IMR-90 (cell line): ENCODE measurements at regions not wholly inside any gene's neighbourhood (a gene's known extent, or its start where the extent isn't known, plus 50 kb on each side); places are given as distances from the start of the nearest gene placed in this dataset.

ENCODE experiments used
- ATAC-seq: fragments of 200-7000 bp; cut with Tn5 transposase; 2 replicates; pipeline ENCODE4 v1.9.1; 2020; ENCODE audit warnings: low read depth, mild to moderate bottlenecking, moderate library complexity
- BruUV-seq: library from RNA; stranded (reverse); fragments of 400-500 nt; replicated peaks from 2 replicates; lab custom pipeline; 2021; lab: Mats Ljungman, UMichigan
- CTCF ChIA-PET: fragments of 300-600 bp; formaldehyde crosslinking; extraction: SDS; loops from one replicate; lab custom pipeline; 2021; ENCODE audit warnings: antibody characterized with exemption; lab: Yijun Ruan, JAX
- POLR2A ChIA-PET: fragments of 300-600 bp; sonication (Branson Sonifier 250); formaldehyde crosslinking; loops from one replicate; lab custom pipeline; 2022; ENCODE audit warnings: antibody characterized with exemption; ENCODE audit not compliant: unreplicated experiment; lab: Charles Lee
- DNase-seq: peaks from one replicate; pipeline ENCODE4 v3.0.0; 2013
- H2AFZ ChIP-seq: replicated peaks from 2 replicates; pipeline ENCODE3; 2013; ENCODE audit warnings: low read length, mild to moderate bottlenecking; ENCODE audit not compliant: poor library complexity
- H2AK5ac ChIP-seq: 2 replicates; pipeline ENCODE4 v1.6.1; 2013; ENCODE audit warnings: low read depth, low read length, inconsistent platforms
- H2AK9ac ChIP-seq: replicated peaks from 2 replicates; pipeline ENCODE3; 2013; ENCODE audit warnings: mild to moderate bottlenecking, low read depth, low read length, moderate library complexity; ENCODE audit not compliant: poor library complexity
- H2BK120ac ChIP-seq: 2 replicates; pipeline ENCODE4 v1.6.1; 2013; ENCODE audit warnings: low read depth, low read length, inconsistent platforms
- H2BK15ac ChIP-seq: 3 replicates; pipeline ENCODE4 v1.6.1; 2013; ENCODE audit warnings: low read depth, low read length, inconsistent platforms
- H2BK20ac ChIP-seq: 2 replicates; pipeline ENCODE4 v1.6.1; 2013; ENCODE audit warnings: low read depth, mild to moderate bottlenecking, inconsistent platforms, low read length, moderate library complexity
- H2BK5ac ChIP-seq: 2 replicates; pipeline ENCODE4 v1.6.1; 2013; ENCODE audit warnings: mild to moderate bottlenecking, low read depth, low read length, inconsistent platforms; ENCODE audit not compliant: poor library complexity, severe bottlenecking
- H3K14ac ChIP-seq: replicated peaks from 2 replicates; pipeline ENCODE4 v1.6.1; 2013; ENCODE audit warnings: low read depth, low read length, inconsistent platforms
- H3K18ac ChIP-seq: 2 replicates; pipeline ENCODE4 v1.6.1; 2013; ENCODE audit warnings: low read depth, low read length, control low read depth
- H3K23ac ChIP-seq: 2 replicates; pipeline ENCODE4 v1.6.1; 2013; ENCODE audit warnings: low read depth, low read length, inconsistent platforms
- H3K27ac ChIP-seq: 2 replicates; pipeline ENCODE4 v1.5.1; 2013; ENCODE audit warnings: mild to moderate bottlenecking, control low read depth, low read length; ENCODE audit not compliant: insufficient read depth
- H3K27me3 ChIP-seq: 2 replicates; pipeline ENCODE4 v1.6.1; 2013; ENCODE audit warnings: low read length; ENCODE audit not compliant: control insufficient read depth, insufficient read depth
- H3K36me3 ChIP-seq: 2 replicates; pipeline ENCODE4 v1.6.1; 2013; ENCODE audit warnings: low read length, mixed read lengths; ENCODE audit not compliant: control insufficient read depth, insufficient read depth
- H3K4ac ChIP-seq: 2 replicates; pipeline ENCODE4 v1.6.1; 2013; ENCODE audit warnings: low read depth, low read length, inconsistent platforms
- H3K4me1 ChIP-seq: 2 replicates; pipeline ENCODE4 v1.6.1; 2013; ENCODE audit warnings: low read length, mixed read lengths; ENCODE audit not compliant: control insufficient read depth, insufficient read depth
- H3K4me2 ChIP-seq: 2 replicates; pipeline ENCODE4 v1.6.1; 2013; ENCODE audit warnings: low read depth, mild to moderate bottlenecking, control low read depth, low read length, moderate library complexity
- H3K4me3 ChIP-seq: 2 replicates; pipeline ENCODE4 v1.5.1; 2013; ENCODE audit warnings: low read depth, mild to moderate bottlenecking, control low read depth, low read length, moderate library complexity; ENCODE audit not compliant: insufficient read depth
- H3K56ac ChIP-seq: 2 replicates; pipeline ENCODE4 v1.6.1; 2013; ENCODE audit warnings: low read length, inconsistent platforms; ENCODE audit not compliant: insufficient read depth; ENCODE audit errors: extremely low read depth
- H3K79me1 ChIP-seq, 2 experiments: 2 replicates each; pipeline ENCODE4 v1.6.1; 2013; ENCODE audit warnings: low read length in 2 of 2, inconsistent platforms in 1 of 2, low read depth in 1 of 2
- H3K9ac ChIP-seq: 2 replicates; pipeline ENCODE4 v1.6.1; 2013; ENCODE audit warnings: low read depth, low read length, control low read depth
- H3K9me1 ChIP-seq: 2 replicates; pipeline ENCODE4 v1.6.1; 2013; ENCODE audit warnings: low read length, inconsistent platforms; ENCODE audit not compliant: insufficient read depth
- H3K9me3 ChIP-seq: 2 replicates; pipeline ENCODE4 v1.6.1; 2013; ENCODE audit warnings: low read length; ENCODE audit not compliant: control insufficient read depth, insufficient read depth
- H4K20me1 ChIP-seq: 2 replicates; pipeline ENCODE4 v1.6.1; 2013; ENCODE audit warnings: low read length, inconsistent platforms; ENCODE audit not compliant: insufficient read depth
- H4K5ac ChIP-seq: 2 replicates; pipeline ENCODE4 v1.6.1; 2013; ENCODE audit warnings: mild to moderate bottlenecking, low read depth, low read length, control low read depth
- H4K8ac ChIP-seq, 2 experiments: 2 replicates each; pipeline ENCODE4 v1.6.1; 2013; ENCODE audit warnings: low read depth in 2 of 2, low read length in 2 of 2, control low read depth in 1 of 2, inconsistent platforms in 1 of 2
- H4K91ac ChIP-seq: 2 replicates; pipeline ENCODE4 v1.6.1; 2013; ENCODE audit warnings: low read depth, low read length, inconsistent platforms; ENCODE audit not compliant: insufficient read depth
- BHLHE40 ChIP-seq: fragments of 150-350 bp; IDR thresholded peaks from 2 replicates; pipeline ENCODE4 v1.6.1; 2016; ENCODE audit warnings: mild to moderate bottlenecking, low read depth, low read length
- CEBPB ChIP-seq: IDR thresholded peaks from 2 replicates; pipeline ENCODE4 v1.6.1; 2012; ENCODE audit warnings: low read depth, low read length, improper control_type of control experiment
- CHD1 ChIP-seq: IDR thresholded peaks from 2 replicates; pipeline ENCODE4 v1.6.1; 2012; ENCODE audit warnings: low read depth, low read length, improper control_type of control experiment
- FOS ChIP-seq: fragments of 150-350 bp; IDR thresholded peaks from 2 replicates; pipeline ENCODE4 v1.6.1; 2016; ENCODE audit warnings: low read depth, low read length
- MAFK ChIP-seq: IDR thresholded peaks from 2 replicates; pipeline ENCODE4 v1.6.1; 2012; ENCODE audit warnings: low read depth, low read length, improper control_type of control experiment
- MXI1 ChIP-seq: IDR thresholded peaks from 2 replicates; pipeline ENCODE4 v1.6.1; 2012; ENCODE audit warnings: low read depth, mild to moderate bottlenecking, low read length, moderate library complexity, borderline replicate concordance
- POLR2A ChIP-seq: IDR thresholded peaks from 2 replicates; pipeline ENCODE4 v1.6.1; 2012; ENCODE audit warnings: mild to moderate bottlenecking, low read depth, low read length
- RCOR1 ChIP-seq: IDR thresholded peaks from 2 replicates; pipeline ENCODE4 v1.6.1; 2012; ENCODE audit warnings: mild to moderate bottlenecking, low read length, improper control_type of control experiment; ENCODE audit not compliant: insufficient replicate concordance
- RFX5 ChIP-seq: IDR thresholded peaks from 2 replicates; pipeline ENCODE4 v1.8.0; 2012; ENCODE audit warnings: low read depth, mild to moderate bottlenecking, low read length, moderate library complexity
- SMC3 ChIP-seq: fragments of 150-350 bp; IDR thresholded peaks from 2 replicates; pipeline ENCODE4 v1.6.1; 2016; ENCODE audit warnings: low read depth, mild to moderate bottlenecking, antibody characterized with exemption, low read length, moderate library complexity
- USF2 ChIP-seq: fragments of 150-350 bp; IDR thresholded peaks from 2 replicates; pipeline ENCODE4 v1.6.1; 2017; ENCODE audit warnings: mild to moderate bottlenecking, antibody characterized with exemption, low read length, low read depth
- WGBS, 2 experiments: methylation state at CpG; one replicate each; pipeline versions ENCODE4 v1.1.5 to v1.1.7; 2013; ENCODE audit warnings: missing lambda C conversion rate in 2 of 2; ENCODE audit not compliant: insufficient read length in 1 of 2; ENCODE audit errors: extremely low coverage in 2 of 2; 5-methylcytosine and 5-hydroxymethylcytosine counted together
- dilution Hi-C: fragments of 300-500 bp; cut with HindIII; formaldehyde crosslinking; loops from one replicate; pipeline ENCODE4 v1.14.3; 2018; ENCODE audit warnings: low sequenced_read_pairs; ENCODE audit not compliant: unreplicated experiment
- in situ Hi-C: fragments of 300-500 bp; cut with MboI; formaldehyde crosslinking; loops from 3 replicates; pipeline ENCODE4 v1.14.3; 2019; ENCODE audit warnings: low sequenced_read_pairs, inconsistent platforms, mixed read lengths
- intact Hi-C: fragments of 100-400 bp; cut with micrococcal nuclease; formaldehyde crosslinking; loops from 2 replicates; pipeline ENCODE4 v1.10.0; 2022

- no peak overlapping the region for H2BK15ac ChIP-seq
- BruUV-seq: no TSS peak
- CTCF ChIA-PET: no interaction called here
- H3K79me1 ChIP-seq: no peaks in the 10 kb centered on the region
- no peak for ATAC-seq
- H3K23ac ChIP-seq: no peak overlapping the region
- no peaks in the 10 kb centered on the region for H3K9me1 ChIP-seq
- no peaks in the 10 kb centered on the region for H3K27me3 ChIP-seq
- no peak for DNase-seq
- dilution Hi-C loops (no loop called here), in situ Hi-C loops (no loop called here), intact Hi-C loops (no loop called here)
- no peak overlapping the region for H3K14ac ChIP-seq
- H3K9ac ChIP-seq: no peak overlapping the region
- no peak overlapping the region for H4K8ac ChIP-seq
- TF ChIP-seq USF2: no peak
- no peak for TF ChIP-seq POLR2A
- no peak for TF ChIP-seq RFX5
- no peak for TF ChIP-seq CEBPB
- no peak for TF ChIP-seq BHLHE40
- no peak for TF ChIP-seq MAFK
- no peak for TF ChIP-seq RCOR1
- no peak for TF ChIP-seq FOS
- TF ChIP-seq CHD1: no peak
- TF ChIP-seq SMC3: no peak
- TF ChIP-seq MXI1: no peak
- no peak overlapping the region for H3K56ac ChIP-seq
- H2AK9ac ChIP-seq: no peak overlapping the region
- no peaks in the 10 kb centered on the region for H3K4me1 ChIP-seq
- no peak overlapping the region for H3K4me3 ChIP-seq
- no peak overlapping the region for H2BK20ac ChIP-seq
- H3K9me3 ChIP-seq: no peaks in the 10 kb centered on the region
- no peak overlapping the region for H3K4me2 ChIP-seq
- no peak overlapping the region for H2BK120ac ChIP-seq
- POLR2A ChIA-PET: no interaction called here
- no CpG with 5 or more reads among the region's 5 CpGs for WGBS, 2 experiments
- no peak overlapping the region for H2AFZ ChIP-seq
- no peak overlapping the region for H4K91ac ChIP-seq
- no peak overlapping the region for H2BK5ac ChIP-seq
- H3K27ac ChIP-seq: no peak overlapping the region
- no peaks in the 10 kb centered on the region for H4K20me1 ChIP-seq
- no peaks in the 10 kb centered on the region for H3K36me3 ChIP-seq
- no peak overlapping the region for H3K4ac ChIP-seq
- no peak overlapping the region for H3K18ac ChIP-seq
- H2AK5ac ChIP-seq: no peak overlapping the region
- H4K5ac ChIP-seq: no peak overlapping the region
These were observed 89.6 kb downstream of the CAVIN4 start for GRCh38 chr9:100667448-100667847.
